IPS-20b (cell line): ENCODE measurements at regions not wholly inside any gene's neighbourhood (a gene's known extent, or its start where the extent isn't known, plus 50 kb on each side); places are given as distances from the start of the nearest gene placed in this dataset.

Experiments used
- H3K27ac ChIP-seq: one replicate; pipeline ENCODE4 v1.5.1; 2013; ENCODE audit warnings: low read length
- H3K27me3 ChIP-seq: 2 replicates; pipeline ENCODE4 v1.6.1; 2013; ENCODE audit warnings: mild to moderate bottlenecking, low read length, inconsistent platforms; ENCODE audit not compliant: insufficient read depth
- H3K36me3 ChIP-seq: 2 replicates; pipeline ENCODE4 v1.6.1; 2013; ENCODE audit warnings: low read depth, mild to moderate bottlenecking, inconsistent platforms, low read length, moderate library complexity; ENCODE audit not compliant: insufficient read depth
- H3K4me1 ChIP-seq: 2 replicates; pipeline ENCODE4 v1.6.1; 2013; ENCODE audit warnings: mild to moderate bottlenecking, control low read depth, inconsistent platforms, low read length, moderate library complexity; ENCODE audit not compliant: insufficient read depth
- H3K4me3 ChIP-seq: 2 replicates; pipeline ENCODE4 v1.5.1; 2013; ENCODE audit warnings: mild to moderate bottlenecking, low read length, inconsistent platforms
- H3K9ac ChIP-seq: 2 replicates; pipeline ENCODE4 v1.6.1; 2013; ENCODE audit warnings: low read depth, mild to moderate bottlenecking, inconsistent platforms, low read length, moderate library complexity
- H3K9me3 ChIP-seq: 2 replicates; pipeline ENCODE4 v1.6.1; 2013; ENCODE audit warnings: mild to moderate bottlenecking, low read depth, low read length, inconsistent platforms; ENCODE audit not compliant: insufficient read depth

GRCh38 chr10:131736321-131736980, 164.4 kb upstream of the PPP2R2D start:
- H3K9ac ChIP-seq: no peak overlapping the region
- H3K4me3 ChIP-seq: no peak overlapping the region
- no peaks in the 10 kb centered on the region for H3K36me3 ChIP-seq
- H3K27ac ChIP-seq: no peak overlapping the region
- H3K27me3 ChIP-seq: no peaks in the 10 kb centered on the region
- H3K9me3 ChIP-seq: peaks cover 6% of the 10 kb centered on the region
- no peaks in the 10 kb centered on the region for H3K4me1 ChIP-seq

- no peak overlapping the region for H3K9ac ChIP-seq
These were observed 163.0 kb upstream of the PPP2R2D start for GRCh38 chr10:131737543-131738395.

GRCh38 chr10:131738396-131738735, 162.4 kb upstream of the PPP2R2D start:
- H3K27ac ChIP-seq: no peak overlapping the region

More at GRCh38 chr10:131737543-131738395, 163.0 kb upstream of the PPP2R2D start:
- H3K36me3 ChIP-seq: no peaks in the 10 kb centered on the region
- no peaks in the 10 kb centered on the region for H3K4me1 ChIP-seq
- no peaks in the 10 kb centered on the region for H3K9me3 ChIP-seq
- no peaks in the 10 kb centered on the region for H3K27me3 ChIP-seq
- H3K4me3 ChIP-seq: no peak overlapping the region
- H3K27ac ChIP-seq: no peak overlapping the region

DNA sequence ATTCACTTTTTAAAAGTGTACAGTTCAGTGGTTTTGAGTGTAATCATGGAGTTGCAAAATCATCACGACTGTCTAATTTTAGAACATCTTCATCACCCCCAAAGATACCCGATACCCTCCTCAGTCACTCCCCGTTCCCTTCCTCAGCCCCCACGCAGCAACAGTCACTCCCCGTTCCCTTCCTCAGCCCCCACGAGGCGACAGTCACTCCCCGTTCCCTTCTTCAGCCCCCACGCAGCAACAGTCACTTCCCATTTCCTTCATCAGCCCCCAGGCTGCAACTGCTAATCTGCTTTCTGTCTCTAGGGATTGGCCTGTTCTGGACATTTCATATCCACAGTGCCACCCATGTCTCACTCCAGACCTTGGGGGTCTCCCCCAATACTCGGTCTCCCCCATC, 161.6 kb upstream of the PPP2R2D start:
- Histone ChIP-seq H3K27ac (no peak overlapping the region), H3K36me3 (no peaks in the 10 kb centered on the region), H3K4me1 (no peaks in the 10 kb centered on the region; the same call in 1 of the 2 replicates), H3K4me3 (no peak overlapping the region), H3K9ac (no peak overlapping the region), H3K27me3 (no peaks in the 10 kb centered on the region), H3K9me3 (no peaks in the 10 kb centered on the region)

More at GRCh38 chr10:131738396-131738735, 162.4 kb upstream of the PPP2R2D start:
- no peak overlapping the region for H3K9ac ChIP-seq
- H3K9me3 ChIP-seq: no peaks in the 10 kb centered on the region
- H3K4me3 ChIP-seq: no peak overlapping the region
- H3K36me3 ChIP-seq: no peaks in the 10 kb centered on the region
- no peaks in the 10 kb centered on the region for H3K27me3 ChIP-seq
- no peaks in the 10 kb centered on the region; the same call in 1 of the 2 replicates for H3K4me1 ChIP-seq

DNA sequence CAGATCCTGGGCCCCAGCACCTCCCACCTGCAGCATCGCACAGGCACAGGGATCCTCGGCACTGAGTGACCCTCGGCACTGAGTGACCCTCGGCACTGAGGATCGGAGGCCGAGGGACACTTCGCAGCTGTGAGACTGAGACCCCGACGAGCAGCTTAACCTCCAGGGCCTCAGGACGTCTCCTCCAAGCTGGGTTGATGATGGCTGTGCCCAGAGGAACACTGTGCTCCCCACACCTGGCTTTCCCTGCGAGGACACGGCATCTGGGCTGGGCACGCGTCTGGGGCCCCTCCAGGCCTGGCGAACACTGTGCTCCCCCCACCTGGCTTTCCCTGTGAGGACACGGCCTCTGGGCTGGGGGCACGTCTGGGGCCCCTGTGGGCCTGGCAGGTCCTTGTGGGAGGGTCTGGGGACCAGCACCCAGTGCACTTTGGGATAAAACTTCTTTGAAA, 158.3 kb upstream of the PPP2R2D start:
- Histone ChIP-seq H3K4me3 (no peak overlapping the region), H3K4me1 (no peaks in the 10 kb centered on the region; the same call in 1 of the 2 replicates), H3K36me3 (no peaks in the 10 kb centered on the region), H3K27me3 (no peaks in the 10 kb centered on the region), H3K9me3 (no peaks in the 10 kb centered on the region), H3K9ac (no peak overlapping the region), H3K27ac (no peak overlapping the region)

DNA sequence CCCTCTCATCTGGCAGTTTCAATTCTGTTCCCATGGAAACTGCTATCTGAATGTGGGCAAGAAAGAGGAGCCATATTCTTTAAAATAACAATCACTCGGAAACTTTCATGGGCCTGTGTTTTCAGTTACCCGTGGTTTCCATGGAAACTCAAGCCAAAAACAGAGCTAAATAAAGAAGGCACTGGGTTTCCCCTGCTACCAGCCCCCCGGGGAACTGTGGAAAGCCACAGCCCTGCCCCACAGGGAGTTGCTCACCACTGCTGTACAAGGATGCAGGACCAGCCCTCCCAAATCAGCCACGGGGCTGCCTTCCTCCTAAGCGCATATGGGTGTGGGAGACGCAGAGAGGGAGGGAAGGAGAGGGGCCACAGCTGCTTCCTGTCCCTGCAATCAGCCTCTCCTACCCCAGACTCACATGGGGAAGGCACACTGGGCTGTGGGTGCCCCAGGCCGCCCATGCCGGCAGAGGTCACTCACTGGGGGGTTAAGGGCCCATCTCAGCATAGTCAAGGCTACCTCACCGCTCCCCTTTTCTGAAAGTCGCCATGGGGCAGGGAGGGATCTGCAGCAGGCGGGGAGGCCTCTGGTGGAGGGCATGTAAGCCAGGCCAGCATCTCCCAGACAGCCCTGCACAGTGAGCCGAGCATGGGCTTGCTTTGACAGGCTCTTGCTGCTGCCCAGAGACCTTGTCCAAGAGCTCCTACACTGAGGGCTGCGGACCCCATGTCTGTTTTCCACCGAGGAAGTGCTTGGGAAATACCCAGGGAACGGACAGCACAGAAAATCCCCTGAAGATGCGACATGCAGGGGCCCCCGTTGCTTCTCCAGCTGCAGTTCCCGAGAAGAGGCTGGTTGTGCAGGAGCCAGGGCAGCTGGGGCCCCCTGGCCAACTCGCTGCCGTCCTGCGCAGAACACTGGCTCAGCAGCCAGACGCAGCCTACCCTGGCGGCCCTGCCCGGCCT, 157.3 kb upstream of the PPP2R2D start:
- Histone ChIP-seq H3K9me3 (no peaks in the 10 kb centered on the region), H3K9ac (no peak overlapping the region; the same call in 1 of the 2 replicates), H3K4me3 (no peak overlapping the region), H3K36me3 (no peaks in the 10 kb centered on the region), H3K4me1 (peaks cover 2% of the 10 kb centered on the region; the same call in 1 of the 2 replicates), H3K27me3 (no peaks in the 10 kb centered on the region), H3K27ac (no peak overlapping the region)

GRCh38 chr10:131744346-131744745, 156.5 kb upstream of the PPP2R2D start:
- peaks cover 6% of the 10 kb centered on the region; the same call in 1 of the 2 replicates for H3K4me1 ChIP-seq
- H3K27me3 ChIP-seq: no peaks in the 10 kb centered on the region; the same call in 1 of the 2 replicates
- no peak overlapping the region for H3K9ac ChIP-seq
- no peaks in the 10 kb centered on the region for H3K9me3 ChIP-seq
- H3K4me3 ChIP-seq: no peak overlapping the region
- no peak overlapping the region for H3K27ac ChIP-seq
- H3K36me3 ChIP-seq: no peaks in the 10 kb centered on the region

DNA sequence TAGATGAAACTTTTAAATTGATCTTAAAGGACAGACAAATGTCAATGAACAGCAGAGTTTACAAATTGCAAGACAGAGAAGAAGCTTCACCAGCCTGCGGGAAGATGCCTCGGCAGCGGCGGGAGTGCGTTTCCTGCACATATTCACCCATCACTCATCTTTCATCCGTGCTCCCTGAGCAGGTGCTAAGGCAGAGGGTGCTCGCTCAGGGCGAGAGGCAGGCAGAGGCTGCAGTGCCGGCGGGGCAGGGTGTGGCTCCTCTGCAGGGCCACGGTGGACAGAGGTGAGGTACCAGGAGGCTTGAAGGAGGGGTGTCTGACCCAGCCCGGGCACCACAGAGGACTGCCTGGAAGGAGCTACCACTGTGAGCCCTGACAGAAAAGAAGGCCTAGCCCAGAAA, 155.2 kb upstream of the PPP2R2D start:
- H3K4me3 ChIP-seq: no peak overlapping the region
- no peak overlapping the region for H3K9ac ChIP-seq
- peaks cover 6% of the 10 kb centered on the region; the same call in 1 of the 2 replicates for H3K4me1 ChIP-seq
- no peaks in the 10 kb centered on the region for H3K36me3 ChIP-seq
- no peaks in the 10 kb centered on the region for H3K9me3 ChIP-seq
- no peak overlapping the region for H3K27ac ChIP-seq
- no peaks in the 10 kb centered on the region; the same call in 1 of the 2 replicates for H3K27me3 ChIP-seq

DNA sequence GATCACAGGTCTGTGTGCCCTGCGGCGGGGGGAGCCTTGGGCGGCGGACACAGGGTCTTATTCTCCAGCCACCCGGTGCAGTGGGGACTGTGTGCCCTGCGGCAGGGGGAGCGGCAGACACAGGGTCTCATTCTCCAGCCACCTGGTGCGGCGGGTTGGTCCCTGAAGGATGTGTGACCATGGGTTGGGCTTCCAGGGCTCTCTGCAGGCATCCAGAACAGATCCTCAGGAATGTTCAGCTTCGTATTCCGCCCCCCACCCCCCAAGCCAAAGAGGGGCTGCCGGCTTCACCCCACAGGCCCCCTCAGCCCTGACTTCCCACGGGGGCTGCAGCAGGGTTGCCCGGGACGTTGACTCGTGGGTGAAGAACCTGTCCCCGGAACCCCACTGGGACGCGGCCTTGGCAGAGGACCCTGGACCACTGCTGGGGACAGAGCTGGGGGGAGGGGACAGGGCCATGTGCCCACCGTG, 154.5 kb upstream of the PPP2R2D start:
- peaks cover 9% of the 10 kb centered on the region for H3K4me1 ChIP-seq

DNA sequence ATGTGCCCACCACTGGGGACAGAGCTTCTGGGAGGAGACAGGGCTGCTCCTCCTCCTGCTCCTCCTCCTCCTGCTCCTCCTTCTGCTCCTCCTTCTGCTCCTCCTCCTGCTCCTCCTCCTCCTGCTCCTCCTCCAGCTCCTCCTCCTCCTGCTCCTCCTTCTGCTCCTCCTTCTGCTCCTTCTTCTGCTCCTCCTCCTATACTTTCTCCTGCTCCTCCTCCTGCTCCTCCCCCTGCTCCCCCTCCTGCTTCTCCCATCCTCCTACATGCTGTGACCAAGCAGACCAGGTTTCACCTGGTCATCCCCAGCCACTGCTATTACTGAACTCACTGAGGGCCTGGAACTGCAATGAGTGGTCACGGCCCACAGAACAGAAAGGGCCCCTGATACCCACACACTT, 154.0 kb upstream of the PPP2R2D start:
- H3K27ac ChIP-seq: no peak overlapping the region
- H3K27me3 ChIP-seq: no peaks in the 10 kb centered on the region; the same call in 1 of the 2 replicates
- no peak overlapping the region for H3K9ac ChIP-seq
- no peak overlapping the region for H3K4me3 ChIP-seq
- H3K4me1 ChIP-seq: peaks cover 14% of the 10 kb centered on the region
- H3K9me3 ChIP-seq: no peaks in the 10 kb centered on the region
- no peaks in the 10 kb centered on the region for H3K36me3 ChIP-seq

More for the DNA sequence above, 154.5 kb upstream of the PPP2R2D start:
- no peak overlapping the region for H3K4me3 ChIP-seq
- no peak overlapping the region for H3K9ac ChIP-seq
- H3K9me3 ChIP-seq: no peaks in the 10 kb centered on the region
- H3K27me3 ChIP-seq: no peaks in the 10 kb centered on the region; the same call in 1 of the 2 replicates
- no peak overlapping the region for H3K27ac ChIP-seq
- no peaks in the 10 kb centered on the region for H3K36me3 ChIP-seq

DNA sequence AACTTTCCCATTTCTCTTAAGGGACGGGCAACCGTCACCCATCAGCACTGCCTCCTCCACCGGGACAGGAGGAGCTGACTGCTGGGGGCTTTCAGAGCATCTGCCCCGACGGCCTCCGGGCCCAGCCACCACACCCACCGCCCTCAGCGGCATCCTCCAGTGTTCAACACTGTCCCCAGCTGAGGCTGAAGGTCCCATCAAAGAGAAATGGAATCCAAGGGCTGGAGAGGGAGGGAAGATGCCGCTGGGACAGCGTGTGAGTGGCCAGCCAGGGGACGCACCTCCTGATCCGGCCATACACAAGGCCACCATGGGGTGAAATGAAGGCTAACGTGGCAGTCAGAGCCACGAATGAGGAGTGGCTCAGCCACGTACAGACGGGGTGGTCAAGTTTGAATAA, 153.6 kb upstream of the PPP2R2D start:
- no peaks in the 10 kb centered on the region for H3K9me3 ChIP-seq

More for the DNA sequence above, 153.6 kb upstream of the PPP2R2D start:
- Histone ChIP-seq H3K9ac (no peak overlapping the region), H3K4me3 (no peak overlapping the region), H3K4me1 (peaks cover 19% of the 10 kb centered on the region), H3K27me3 (no peaks in the 10 kb centered on the region; the same call in 1 of the 2 replicates), H3K27ac (no peak overlapping the region), H3K36me3 (no peaks in the 10 kb centered on the region)
